Coronary artery (tissue), 2 donors: ENCODE measurements at regions not wholly inside any gene's neighbourhood (a gene's known extent, or its start where the extent isn't known, plus 50 kb on each side); places are given as distances from the start of the nearest gene placed in this dataset.

Experiments
- DNase-seq: peaks from one replicate; pipeline ENCODE4 v3.0.0-alpha.2; 2017; ENCODE audit warnings: low spot score
- H3K27ac ChIP-seq, 2 donors: fragments of 200-600 bp; sonication (generic); one replicate each; pipeline ENCODE4 v1.5.1; 2016 to 2019
- H3K4me3 ChIP-seq: fragments of 200-600 bp; sonication (generic); 2 replicates; pipeline ENCODE4 v1.5.1; 2016; ENCODE audit warnings: mild to moderate bottlenecking, moderate library complexity
- CTCF ChIP-seq: fragments of 200-600 bp; sonication (generic); IDR thresholded peaks from one replicate; pipeline ENCODE4 v1.5.1; 2019; ENCODE audit warnings: antibody characterized with exemption

- TF ChIP-seq CTCF = no peak
- DNase-seq = no peak
- Histone ChIP-seq H3K4me3 (no peak overlapping the region), H3K27ac (no peak overlapping the region)
Observed at GRCh38 chr7:9097565-9098060, 664.2 kb downstream of the NXPH1 start.

GRCh38 chr7:9100289-9100688 is 666.9 kb downstream of the NXPH1 start:
- Histone ChIP-seq H3K4me3 (no peak overlapping the region), H3K27ac (no peak overlapping the region)
- DNase-seq = no peak
- no peak for TF ChIP-seq CTCF

- Histone ChIP-seq H3K4me3 (no peak overlapping the region), H3K27ac (no peak overlapping the region)
- no peak for TF ChIP-seq CTCF
- no peak for DNase-seq
Observed at GRCh38 chr7:9102846-9103245, 669.4 kb downstream of the NXPH1 start.

GRCh38 chr7:9106747-9107146 is 673.3 kb downstream of the NXPH1 start:
- no peak for DNase-seq
- no peak overlapping the region for H3K27ac ChIP-seq
- no peak overlapping the region for H3K4me3 ChIP-seq
- TF ChIP-seq CTCF = no peak

- no peak overlapping the region for H3K27ac ChIP-seq
- no peak for TF ChIP-seq CTCF
Observed at GRCh38 chr7:9120331-9120730, 686.9 kb downstream of the NXPH1 start.

GRCh38 chr7:9124320-9124719 is 690.9 kb downstream of the NXPH1 start:
- no peak for TF ChIP-seq CTCF
- H3K4me3 ChIP-seq = no peak overlapping the region
- no peak for DNase-seq
- no peak overlapping the region for H3K27ac ChIP-seq

More at GRCh38 chr7:9120331-9120730, 686.9 kb downstream of the NXPH1 start:
- H3K4me3 ChIP-seq = no peak overlapping the region
- no peak for DNase-seq

GRCh38 chr7:9125246-9125645 is 691.8 kb downstream of the NXPH1 start:
- no peak overlapping the region for H3K4me3 ChIP-seq
- no peak for TF ChIP-seq CTCF
- H3K27ac ChIP-seq = no peak overlapping the region
- no peak for DNase-seq
